K562 (cell line): ENCODE measurements at regions not wholly inside any gene's neighbourhood (a gene's known extent, or its start where the extent isn't known, plus 50 kb on each side); places are given as distances from the start of the nearest gene placed in this dataset.

ENCODE experiments used
- BRCA1 ChIP-seq, 2 experiments: fragments of 450-650 bp in 1 of 2; sonication (generic) in 1 of 2; formaldehyde crosslinking in 1 of 2; IDR thresholded peaks; 2 replicates each; pipeline versions ENCODE4 v1.5.0 to v1.6.1; 2017 to 2020; ENCODE audit warnings: mild to moderate bottlenecking in 1 of 2, missing genetic modification reagents in 1 of 2
- CUX1 ChIP-seq: fragments of 200-800 bp; sonication (Bioruptor generic); IDR thresholded peaks from 2 replicates; pipeline ENCODE4 v1.6.1; 2016; ENCODE audit warnings: missing genetic modification characterization, missing compliant biosample characterization
- ESRRA ChIP-seq: fragments of 450-650 bp; IDR thresholded peaks from 2 replicates; pipeline ENCODE4 v1.6.1; 2014; ENCODE audit warnings: low read depth, mild to moderate bottlenecking, moderate library complexity, borderline replicate concordance
- RCOR1 ChIP-seq, 2 experiments: IDR thresholded peaks; 2 replicates each; pipeline ENCODE4 v1.6.1; 2012; ENCODE audit warnings: low read depth in 2 of 2, low read length in 2 of 2, borderline replicate concordance in 1 of 2, improper control_type of control experiment in 1 of 2
- SAFB ChIP-seq: fragments of 200-400 bp; formaldehyde crosslinking; IDR thresholded peaks from 2 replicates; pipeline ENCODE4 v1.6.1; 2017; ENCODE audit warnings: low read depth, low read length, borderline replicate concordance
- TCF7L2 ChIP-seq: fragments of 150-350 bp; IDR thresholded peaks from 2 replicates; pipeline ENCODE4 v1.6.1; 2016; ENCODE audit warnings: low read depth, mild to moderate bottlenecking, low read length, moderate library complexity
- ZFP1 ChIP-seq: fragments of 450-650 bp; formaldehyde crosslinking; IDR thresholded peaks from 2 replicates; pipeline ENCODE4 v1.4.0; 2020; ENCODE audit warnings: mild to moderate bottlenecking, mixed read lengths
- ZKSCAN8 ChIP-seq: fragments of 200-800 bp; sonication (Bioruptor generic); IDR thresholded peaks from 2 replicates; pipeline ENCODE4 v1.6.1; 2016; ENCODE audit warnings: missing genetic modification characterization, missing compliant biosample characterization
- TF ChIP-seq, protein P1 (sequence below): fragments of 450-650 bp; IDR thresholded peaks from 2 replicates; pipeline ENCODE4 v1.6.1; 2016; ENCODE audit warnings: missing biosample characterization, missing genetic modification characterization

DNA sequence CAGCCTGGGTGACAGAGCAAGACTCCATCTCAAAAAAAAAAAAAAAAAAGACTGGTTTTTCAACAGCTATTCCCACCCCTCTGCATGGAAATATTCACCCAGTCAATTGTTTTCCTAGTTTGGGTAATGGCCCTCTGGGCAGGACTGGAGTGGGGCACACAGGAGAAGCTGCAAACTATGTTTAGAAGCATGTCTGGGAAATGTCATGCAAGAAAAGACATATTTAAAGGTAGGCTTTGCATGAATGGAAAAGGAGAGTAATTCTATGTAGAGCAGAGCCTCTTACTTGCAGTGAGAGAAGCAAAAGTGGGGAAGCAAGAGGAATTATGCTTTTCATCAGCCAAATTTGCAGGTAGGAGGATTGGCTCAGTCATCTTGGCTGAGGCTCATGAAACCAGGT, 276.5 kb upstream of the PLEKHG7 start (continued):
- TF ChIP-seq, protein P1, sequence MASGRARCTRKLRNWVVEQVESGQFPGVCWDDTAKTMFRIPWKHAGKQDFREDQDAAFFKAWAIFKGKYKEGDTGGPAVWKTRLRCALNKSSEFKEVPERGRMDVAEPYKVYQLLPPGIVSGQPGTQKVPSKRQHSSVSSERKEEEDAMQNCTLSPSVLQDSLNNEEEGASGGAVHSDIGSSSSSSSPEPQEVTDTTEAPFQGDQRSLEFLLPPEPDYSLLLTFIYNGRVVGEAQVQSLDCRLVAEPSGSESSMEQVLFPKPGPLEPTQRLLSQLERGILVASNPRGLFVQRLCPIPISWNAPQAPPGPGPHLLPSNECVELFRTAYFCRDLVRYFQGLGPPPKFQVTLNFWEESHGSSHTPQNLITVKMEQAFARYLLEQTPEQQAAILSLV (tag): no peak
- TF ChIP-seq TCF7L2 (no peak), ESRRA (no peak), ZFP1 (CRISPR knock-in tag) (no peak), SAFB (no peak), RCOR1 (IDR thresholded peaks at IDR 0.05; ENCODE audit: borderline replicate concordance in 1 of 2, low read depth in 2 of 2, low read length in 2 of 2) (no peak), BRCA1 (IDR thresholded peaks at IDR 0.05) (no peak), BRCA1 (CRISPR knock-in tag; IDR thresholded peaks at IDR 0.05) (no peak), ZKSCAN8 (CRISPR knock-in tag) (no peak), CUX1 (CRISPR knock-in tag) (no peak)
